GM12874 (cell line): ENCODE measurements at regions not wholly inside any gene's neighbourhood (a gene's known extent, or its start where the extent isn't known, plus 50 kb on each side); places are given as distances from the start of the nearest gene placed in this dataset.

Source experiments
- TF ChIP-seq, protein P1 (sequence below): IDR thresholded peaks from 2 replicates; pipeline ENCODE4 v1.5.1; 2011; ENCODE audit warnings: low read depth, mild to moderate bottlenecking, control low read depth, low read length, moderate library complexity; ENCODE audit not compliant: insufficient read depth

DNA sequence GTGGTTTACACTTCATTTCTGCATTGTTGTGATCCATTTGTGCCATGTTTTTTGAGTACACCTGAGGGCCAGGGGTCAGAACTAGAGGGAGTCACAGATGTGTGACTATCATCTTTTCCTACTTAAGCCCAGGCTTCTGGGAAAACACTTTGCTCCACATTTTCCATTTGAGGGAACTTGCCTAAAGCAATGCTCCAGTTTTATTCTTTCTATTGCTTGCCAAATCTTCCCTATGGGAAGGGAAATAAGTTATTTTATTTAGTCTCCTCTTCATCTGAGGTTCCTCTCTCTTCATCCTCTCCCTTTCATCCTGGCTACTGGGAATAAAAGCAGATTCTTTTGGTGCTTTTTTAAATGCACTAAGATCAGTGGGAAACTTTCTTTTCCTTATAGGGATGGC is 179.9 kb upstream of the PRSS58 start:
- TF ChIP-seq, protein P1, sequence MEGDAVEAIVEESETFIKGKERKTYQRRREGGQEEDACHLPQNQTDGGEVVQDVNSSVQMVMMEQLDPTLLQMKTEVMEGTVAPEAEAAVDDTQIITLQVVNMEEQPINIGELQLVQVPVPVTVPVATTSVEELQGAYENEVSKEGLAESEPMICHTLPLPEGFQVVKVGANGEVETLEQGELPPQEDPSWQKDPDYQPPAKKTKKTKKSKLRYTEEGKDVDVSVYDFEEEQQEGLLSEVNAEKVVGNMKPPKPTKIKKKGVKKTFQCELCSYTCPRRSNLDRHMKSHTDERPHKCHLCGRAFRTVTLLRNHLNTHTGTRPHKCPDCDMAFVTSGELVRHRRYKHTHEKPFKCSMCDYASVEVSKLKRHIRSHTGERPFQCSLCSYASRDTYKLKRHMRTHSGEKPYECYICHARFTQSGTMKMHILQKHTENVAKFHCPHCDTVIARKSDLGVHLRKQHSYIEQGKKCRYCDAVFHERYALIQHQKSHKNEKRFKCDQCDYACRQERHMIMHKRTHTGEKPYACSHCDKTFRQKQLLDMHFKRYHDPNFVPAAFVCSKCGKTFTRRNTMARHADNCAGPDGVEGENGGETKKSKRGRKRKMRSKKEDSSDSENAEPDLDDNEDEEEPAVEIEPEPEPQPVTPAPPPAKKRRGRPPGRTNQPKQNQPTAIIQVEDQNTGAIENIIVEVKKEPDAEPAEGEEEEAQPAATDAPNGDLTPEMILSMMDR, result no peak

GRCh38 chr7:142436601-142437000 is 178.7 kb upstream of the PRSS58 start:
- TF ChIP-seq, protein P1, result no peak

DNA sequence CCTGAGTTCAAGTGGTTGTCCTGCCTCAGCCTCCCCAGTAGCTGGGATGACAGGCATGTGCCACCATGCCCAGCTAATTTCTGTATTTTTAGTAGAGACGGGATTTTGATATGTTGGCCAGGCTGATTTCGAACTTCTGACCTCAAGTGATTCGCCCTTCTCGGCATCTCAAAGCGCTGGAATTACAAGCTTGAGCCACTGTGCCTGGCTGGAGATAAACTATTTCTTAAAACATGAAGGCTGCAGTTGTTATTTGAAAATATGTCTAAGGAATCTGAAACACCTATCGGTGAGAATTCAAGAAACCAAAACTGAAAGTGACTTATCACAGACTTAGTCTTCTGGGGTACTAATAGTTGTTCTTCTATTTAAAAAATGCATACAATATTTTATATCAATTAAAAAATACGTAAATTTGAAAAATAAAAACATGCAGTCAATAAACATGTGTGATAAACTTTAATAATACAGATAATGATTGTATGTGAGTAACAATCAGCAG is 176.9 kb upstream of the PRSS58 start:
- TF ChIP-seq, protein P1, result no peak

- TF ChIP-seq, protein P1, result no peak
These were observed 174.5 kb upstream of the PRSS58 start for GRCh38 chr7:142432377-142432776.

- TF ChIP-seq, protein P1, result no peak
These were observed 173.6 kb upstream of the PRSS58 start for GRCh38 chr7:142431491-142431890.

- TF ChIP-seq, protein P1, result no peak
These were observed 170.2 kb upstream of the PRSS58 start for GRCh38 chr7:142428094-142428493.

- TF ChIP-seq, protein P1, result no peak
These were observed 167.4 kb upstream of the PRSS58 start for GRCh38 chr7:142425281-142425680.
